ENCODE measurements at regions not wholly inside any gene's neighbourhood (a gene's known extent, or its start where the extent isn't known, plus 50 kb on each side); places are given as distances from the start of the nearest gene placed in this dataset.

GRCh38 chr2:15799432-15799827 lies 140.9 kb upstream of the MYCN start:
- Histone ChIP-seq H3K27me3 (ENCODE audit: insufficient read depth, low read length) (no peaks in the 10 kb centered on the region), H2BK120ac (ENCODE audit: insufficient read depth, low read length, poor library complexity) (no peak overlapping the region), H2BK5ac (ENCODE audit: low read depth, low read length, poor library complexity) (no peak overlapping the region), H3K9ac (ENCODE audit: low read length) (no peak overlapping the region), H2AFZ (ENCODE audit: insufficient read depth, low read length, poor library complexity) (no peak overlapping the region), H3K14ac (ENCODE audit: low read length) (no peak overlapping the region), H3K79me1 (ENCODE audit: low read length) (peaks cover 5% of the 10 kb centered on the region), H2AK5ac (ENCODE audit: low read length) (no peak overlapping the region), H4K91ac (ENCODE audit: low read depth, low read length) (peak overlapping the region; percentile 11), H2BK12ac (ENCODE audit: low read length) (no peak overlapping the region), H3K4me2 (ENCODE audit: low read length) (no peak overlapping the region), H4K8ac (ENCODE audit: low read depth, low read length) (no peak overlapping the region), H4K12ac (ENCODE audit: low read depth, low read length) (no peak overlapping the region), H3K9me3 (ENCODE audit: insufficient read depth, low read depth, low read length) (no peaks in the 10 kb centered on the region), H3K79me2 (ENCODE audit: control insufficient read depth, insufficient read depth, low read length, poor library complexity) (no peaks in the 10 kb centered on the region), H3K23ac (ENCODE audit: low read length) (no peak overlapping the region), H3K4ac (ENCODE audit: low read depth, low read length) (no peak overlapping the region), H3K36me3 (ENCODE audit: control insufficient read depth in 1 of 2, insufficient read depth in 2 of 2, low read length in 2 of 2) (no peaks in the 10 kb centered on the region), H3K18ac (ENCODE audit: low read length) (no peak overlapping the region), H3K4me3 (ENCODE audit: low read depth, low read length) (no peak overlapping the region), H3K4me1 (ENCODE audit: control insufficient read depth in 1 of 2, insufficient read depth in 2 of 2, low read length in 2 of 2) (peaks cover 10 to 16% of the 10 kb centered on the region in 2 experiments), H3K27ac (ENCODE audit: low read depth, low read length) (no peak overlapping the region)
- no CpG with 5 or more reads among the region's 3 CpGs for WGBS (ENCODE audit: extremely low coverage, insufficient coverage, insufficient read length)
- DNase-seq: peak in 1 of 2 donors; percentile 46

GRCh38 chr2:15800495-15801329 lies 139.6 kb upstream of the MYCN start:
- Histone ChIP-seq H3K36me3 (ENCODE audit: control insufficient read depth in 1 of 2, insufficient read depth in 2 of 2, low read length in 2 of 2) (no peaks in the 10 kb centered on the region), H4K91ac (ENCODE audit: low read depth, low read length) (peak overlapping the region; percentile 49), H3K9ac (ENCODE audit: low read length) (no peak overlapping the region), H4K12ac (ENCODE audit: low read depth, low read length) (no peak overlapping the region), H3K14ac (ENCODE audit: low read length) (peak overlapping the region; percentile 2), H3K9me3 (ENCODE audit: insufficient read depth, low read depth, low read length) (no peaks in the 10 kb centered on the region), H3K27me3 (ENCODE audit: insufficient read depth, low read length) (no peaks in the 10 kb centered on the region), H3K79me2 (ENCODE audit: control insufficient read depth, insufficient read depth, low read length, poor library complexity) (no peaks in the 10 kb centered on the region), H3K4ac (ENCODE audit: low read depth, low read length) (no peak overlapping the region), H2BK120ac (ENCODE audit: insufficient read depth, low read length, poor library complexity) (peak overlapping the region; percentile 16), H3K4me2 (ENCODE audit: low read length) (no peak overlapping the region), H2BK5ac (ENCODE audit: low read depth, low read length, poor library complexity) (no peak overlapping the region), H3K23ac (ENCODE audit: low read length) (no peak overlapping the region), H2AFZ (ENCODE audit: insufficient read depth, low read length, poor library complexity) (no peak overlapping the region), H2AK5ac (ENCODE audit: low read length) (no peak overlapping the region), H3K79me1 (ENCODE audit: low read length) (peaks cover 5% of the 10 kb centered on the region), H3K4me1 (ENCODE audit: control insufficient read depth in 1 of 2, insufficient read depth in 2 of 2, low read length in 2 of 2) (peaks cover 10 to 16% of the 10 kb centered on the region in 2 experiments), H3K18ac (ENCODE audit: low read length) (peak overlapping the region; percentile 8), H2BK12ac (ENCODE audit: low read length) (peak overlapping the region; percentile 1), H3K4me3 (ENCODE audit: low read depth, low read length) (no peak overlapping the region), H3K27ac (ENCODE audit: low read depth, low read length) (no peak overlapping the region), H4K8ac (ENCODE audit: low read depth, low read length) (peak overlapping the region; percentile 20)
- DNase-seq: peak in 1 of 2 donors; percentile 33
- WGBS (ENCODE audit: extremely low coverage, insufficient coverage, insufficient read length): no CpG with 5 or more reads among the region's 17 CpGs

DNA sequence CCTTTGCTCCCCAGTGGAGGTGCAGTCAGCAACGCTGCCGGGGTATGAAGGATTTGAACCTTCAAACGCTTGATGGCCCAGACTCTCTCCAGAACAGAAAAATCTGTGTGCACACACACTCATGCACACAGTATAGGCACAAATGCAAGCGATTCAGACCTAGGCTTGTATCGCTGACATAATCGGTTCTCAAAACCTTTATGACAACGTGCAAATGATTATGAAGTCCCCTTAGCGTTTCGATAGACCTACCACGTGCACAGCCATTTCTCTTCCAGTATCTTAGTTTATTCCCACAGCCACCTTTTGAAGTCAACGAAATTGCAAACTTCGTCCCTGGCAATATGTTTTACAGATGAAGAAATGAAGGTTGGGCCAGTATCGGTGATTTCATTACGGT lies 138.9 kb upstream of the MYCN start:
- no peak for DNase-seq
- H3K4me3 ChIP-seq (ENCODE audit: low read depth, low read length): no peak overlapping the region
- no peak overlapping the region for H2AFZ ChIP-seq (ENCODE audit: insufficient read depth, low read length, poor library complexity)
- H3K4me1 ChIP-seq (ENCODE audit: control insufficient read depth in 1 of 2, insufficient read depth in 2 of 2, low read length in 2 of 2): peaks cover 10 to 16% of the 10 kb centered on the region in 2 experiments
- no peak overlapping the region for H3K4ac ChIP-seq (ENCODE audit: low read depth, low read length)
- H4K12ac ChIP-seq (ENCODE audit: low read depth, low read length): no peak overlapping the region
- no peak overlapping the region for H3K4me2 ChIP-seq (ENCODE audit: low read length)
- no peak overlapping the region for H3K18ac ChIP-seq (ENCODE audit: low read length)
- H2AK5ac ChIP-seq (ENCODE audit: low read length): no peak overlapping the region
- H4K8ac ChIP-seq (ENCODE audit: low read depth, low read length): peak overlapping the region; percentile 20
- H3K27me3 ChIP-seq (ENCODE audit: insufficient read depth, low read length): no peaks in the 10 kb centered on the region
- H3K27ac ChIP-seq (ENCODE audit: low read depth, low read length): no peak overlapping the region
- H3K9me3 ChIP-seq (ENCODE audit: insufficient read depth, low read depth, low read length): no peaks in the 10 kb centered on the region
- no peak overlapping the region for H3K9ac ChIP-seq (ENCODE audit: low read length)
- no peaks in the 10 kb centered on the region for H3K36me3 ChIP-seq (ENCODE audit: control insufficient read depth in 1 of 2, insufficient read depth in 2 of 2, low read length in 2 of 2)
- peak overlapping the region; percentile 7 for H4K91ac ChIP-seq (ENCODE audit: low read depth, low read length)
- peak overlapping the region; percentile 16 for H2BK120ac ChIP-seq (ENCODE audit: insufficient read depth, low read length, poor library complexity)
- H2BK12ac ChIP-seq (ENCODE audit: low read length): no peak overlapping the region
- no peaks in the 10 kb centered on the region for H3K79me2 ChIP-seq (ENCODE audit: control insufficient read depth, insufficient read depth, low read length, poor library complexity)
- peak overlapping the region; percentile 2 for H3K14ac ChIP-seq (ENCODE audit: low read length)
- H3K79me1 ChIP-seq (ENCODE audit: low read length): peaks cover 5% of the 10 kb centered on the region
- no peak overlapping the region for H3K23ac ChIP-seq (ENCODE audit: low read length)
- H2BK5ac ChIP-seq (ENCODE audit: low read depth, low read length, poor library complexity): no peak overlapping the region
- no CpG with 5 or more reads among the region's 14 CpGs for WGBS (ENCODE audit: extremely low coverage, insufficient coverage, insufficient read length)

- DNase-seq: no peak
- Histone ChIP-seq H3K4me3 (ENCODE audit: low read depth, low read length) (no peak overlapping the region), H3K4me1 (ENCODE audit: control insufficient read depth in 1 of 2, insufficient read depth in 2 of 2, low read length in 2 of 2) (peaks cover 10 to 16% of the 10 kb centered on the region in 2 experiments), H2BK120ac (ENCODE audit: insufficient read depth, low read length, poor library complexity) (no peak overlapping the region), H4K91ac (ENCODE audit: low read depth, low read length) (no peak overlapping the region), H3K79me2 (ENCODE audit: control insufficient read depth, insufficient read depth, low read length, poor library complexity) (no peaks in the 10 kb centered on the region), H3K27me3 (ENCODE audit: insufficient read depth, low read length) (no peaks in the 10 kb centered on the region), H4K12ac (ENCODE audit: low read depth, low read length) (no peak overlapping the region), H2BK12ac (ENCODE audit: low read length) (no peak overlapping the region), H3K4me2 (ENCODE audit: low read length) (no peak overlapping the region), H3K18ac (ENCODE audit: low read length) (no peak overlapping the region), H3K23ac (ENCODE audit: low read length) (no peak overlapping the region), H3K36me3 (ENCODE audit: control insufficient read depth in 1 of 2, insufficient read depth in 2 of 2, low read length in 2 of 2) (no peaks in the 10 kb centered on the region), H2BK5ac (ENCODE audit: low read depth, low read length, poor library complexity) (no peak overlapping the region), H3K9me3 (ENCODE audit: insufficient read depth, low read depth, low read length) (no peaks in the 10 kb centered on the region), H3K14ac (ENCODE audit: low read length) (no peak overlapping the region), H2AK5ac (ENCODE audit: low read length) (no peak overlapping the region), H3K4ac (ENCODE audit: low read depth, low read length) (no peak overlapping the region), H2AFZ (ENCODE audit: insufficient read depth, low read length, poor library complexity) (no peak overlapping the region), H3K27ac (ENCODE audit: low read depth, low read length) (no peak overlapping the region), H3K9ac (ENCODE audit: low read length) (no peak overlapping the region), H3K79me1 (ENCODE audit: low read length) (peaks cover 5% of the 10 kb centered on the region), H4K8ac (ENCODE audit: low read depth, low read length) (no peak overlapping the region)
- WGBS (ENCODE audit: extremely low coverage, insufficient coverage, insufficient read length): no CpG with 5 or more reads among the region's 6 CpGs
These were observed 138.4 kb upstream of the MYCN start for GRCh38 chr2:15801904-15802303.

Measured in trophoblast cell (in vitro differentiated cells and primary cell).